Lung (tissue), 11 donors: ENCODE measurements at regions not wholly inside any gene's neighbourhood (a gene's known extent, or its start where the extent isn't known, plus 50 kb on each side); places are given as distances from the start of the nearest gene placed in this dataset.

ENCODE experiments used
- ATAC-seq: fragments of 200-7000 bp; cut with Tn5 transposase; one replicate; pipeline ENCODE4 v1.9.1; 2020; ENCODE audit warnings: moderate number of reproducible peaks; ENCODE audit not compliant: insufficient read depth, low FRiP score
- DNase-seq, 3 donors: peaks; one replicate each; pipeline ENCODE4 v3.0.0-alpha.2; 2013 to 2017
- H3K27ac ChIP-seq, 2 donors: one replicate each; pipeline ENCODE4 v1.5.1; 2013; ENCODE audit warnings: mild to moderate bottlenecking in 2 of 2, moderate library complexity in 2 of 2, control low read depth in 1 of 2, inconsistent platforms in 1 of 2, low read depth in 1 of 2, low read length in 1 of 2
- H3K27me3 ChIP-seq, 3 donors: one replicate each; pipeline ENCODE4 v1.5.1; 2013; ENCODE audit warnings: low read length in 2 of 3; ENCODE audit not compliant: control insufficient read depth in 3 of 3, insufficient read depth in 3 of 3
- H3K36me3 ChIP-seq, 4 donors: one replicate each; pipeline ENCODE4 v1.5.1; 2013; ENCODE audit warnings: low read length in 4 of 4, mild to moderate bottlenecking in 1 of 4, moderate library complexity in 1 of 4; ENCODE audit not compliant: control insufficient read depth in 4 of 4, insufficient read depth in 4 of 4
- H3K4me1 ChIP-seq, 5 donors: one replicate each; pipeline ENCODE4 v1.5.1; 2013; ENCODE audit warnings: low read length in 5 of 5, mild to moderate bottlenecking in 2 of 5, moderate library complexity in 1 of 5; ENCODE audit not compliant: control insufficient read depth in 5 of 5, insufficient read depth in 5 of 5
- H3K4me3 ChIP-seq: one replicate; pipeline ENCODE4 v1.5.1; 2013; ENCODE audit warnings: mild to moderate bottlenecking, control low read depth, moderate library complexity
- H3K9ac ChIP-seq, 2 donors: one replicate each; pipeline ENCODE4 v1.5.1; 2013; ENCODE audit warnings: low read length in 2 of 2, control low read depth in 1 of 2; ENCODE audit not compliant: insufficient read depth in 1 of 2
- H3K9me3 ChIP-seq, 4 donors: one replicate each; pipeline ENCODE4 v1.5.1; 2013; ENCODE audit warnings: low read length in 3 of 4, mild to moderate bottlenecking in 1 of 4, moderate library complexity in 1 of 4; ENCODE audit not compliant: control insufficient read depth in 4 of 4, insufficient read depth in 3 of 4
- WGBS, 2 donors: extraction: QIAGEN DNeasy Blood & Tissue Kit; methylation state at CpG; one replicate each; pipeline ENCODE4 v1.1.7; 2013; 5-methylcytosine and 5-hydroxymethylcytosine counted together
- TF ChIP-seq, protein P1 (sequence below): IDR thresholded peaks from 2 replicates; pipeline ENCODE4 v1.5.1; 2012; ENCODE audit warnings: mild to moderate bottlenecking; ENCODE audit errors: control extremely low read depth, extremely low read depth
- donor health status: control.
- donor health status: control.
- donor health status: Bipolar disorder and iron deficiency.
- donor health status: healthy.
- donor health status: DM: yes; HTN: yes; CAD: no.

DNA sequence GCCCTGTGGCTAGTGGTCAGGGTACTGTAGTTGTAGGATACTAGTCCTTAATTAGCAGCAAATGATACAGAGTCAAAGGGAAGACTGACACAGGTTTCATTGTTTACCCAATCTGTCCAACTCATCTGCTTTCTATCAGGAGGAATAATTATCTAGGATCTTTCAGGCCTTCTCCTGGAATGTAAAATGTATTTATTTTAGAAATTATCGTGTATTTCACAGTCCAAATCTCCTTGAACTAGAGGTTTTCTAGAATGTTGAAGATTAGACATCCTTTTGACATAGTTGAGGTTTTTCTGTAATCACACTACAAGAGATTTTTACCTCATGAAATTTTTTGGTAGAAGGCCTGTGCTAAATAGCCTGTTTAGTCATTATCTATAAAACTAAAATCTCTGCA lies 1694.8 kb upstream of the PCDH20 start:
- H3K27me3 ChIP-seq, result no peaks in the 10 kb centered on the region
- H3K4me1 ChIP-seq, result no peaks in the 10 kb centered on the region
- H3K36me3 ChIP-seq, result no peaks in the 10 kb centered on the region
- DNase-seq, result no peak
- H3K9ac ChIP-seq, result no peak overlapping the region
- no peaks in the 10 kb centered on the region for H3K9me3 ChIP-seq
- H3K4me3 ChIP-seq, result no peak overlapping the region
- TF ChIP-seq, protein P1, sequence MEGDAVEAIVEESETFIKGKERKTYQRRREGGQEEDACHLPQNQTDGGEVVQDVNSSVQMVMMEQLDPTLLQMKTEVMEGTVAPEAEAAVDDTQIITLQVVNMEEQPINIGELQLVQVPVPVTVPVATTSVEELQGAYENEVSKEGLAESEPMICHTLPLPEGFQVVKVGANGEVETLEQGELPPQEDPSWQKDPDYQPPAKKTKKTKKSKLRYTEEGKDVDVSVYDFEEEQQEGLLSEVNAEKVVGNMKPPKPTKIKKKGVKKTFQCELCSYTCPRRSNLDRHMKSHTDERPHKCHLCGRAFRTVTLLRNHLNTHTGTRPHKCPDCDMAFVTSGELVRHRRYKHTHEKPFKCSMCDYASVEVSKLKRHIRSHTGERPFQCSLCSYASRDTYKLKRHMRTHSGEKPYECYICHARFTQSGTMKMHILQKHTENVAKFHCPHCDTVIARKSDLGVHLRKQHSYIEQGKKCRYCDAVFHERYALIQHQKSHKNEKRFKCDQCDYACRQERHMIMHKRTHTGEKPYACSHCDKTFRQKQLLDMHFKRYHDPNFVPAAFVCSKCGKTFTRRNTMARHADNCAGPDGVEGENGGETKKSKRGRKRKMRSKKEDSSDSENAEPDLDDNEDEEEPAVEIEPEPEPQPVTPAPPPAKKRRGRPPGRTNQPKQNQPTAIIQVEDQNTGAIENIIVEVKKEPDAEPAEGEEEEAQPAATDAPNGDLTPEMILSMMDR, result no peak
- no peak overlapping the region for H3K27ac ChIP-seq
- ATAC-seq, result no peak
- WGBS, 2 donors, result 50 to 66% methylated on average over 1 of the region's 1 CpG

DNA sequence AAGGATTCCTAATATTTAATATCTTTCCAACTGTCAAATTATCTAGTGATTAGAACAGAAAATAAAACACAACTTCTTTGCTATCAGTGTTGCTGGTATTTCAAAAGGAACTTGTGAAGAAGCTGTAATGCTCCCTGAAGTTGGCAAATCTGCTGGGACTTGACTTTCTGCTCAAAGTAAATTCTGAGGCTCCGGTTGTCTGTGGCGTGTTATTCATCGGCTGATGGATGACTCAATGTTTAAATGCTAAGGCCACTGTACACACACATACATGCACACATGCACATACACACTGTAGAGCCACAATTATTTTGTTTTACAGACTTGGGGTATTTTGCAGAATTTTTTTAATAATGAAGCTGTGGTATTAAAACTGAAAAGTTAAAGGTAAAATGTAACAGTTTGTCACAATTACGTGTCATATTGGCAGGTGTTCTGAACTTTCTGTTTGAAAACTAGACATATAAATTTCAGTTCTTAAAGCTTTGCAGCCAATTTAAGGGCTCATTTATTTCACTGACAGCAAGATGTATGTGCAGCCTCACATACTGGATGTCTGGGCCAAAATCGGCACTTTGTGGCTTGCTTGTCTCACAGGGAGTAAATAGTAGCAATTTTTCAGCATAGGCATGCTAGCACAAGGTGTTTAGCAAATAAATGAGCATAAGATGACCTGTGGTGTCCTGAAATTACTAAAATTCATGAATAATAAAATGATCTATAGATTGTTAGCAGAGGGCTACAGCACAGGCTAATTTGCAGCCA lies 1691.7 kb upstream of the PCDH20 start:
- WGBS, 2 donors, result 71 to 82% methylated on average over 5 of the region's 5 CpGs
- Histone ChIP-seq H3K36me3 (no peaks in the 10 kb centered on the region), H3K4me3 (no peak overlapping the region), H3K27ac (no peak overlapping the region), H3K9ac (no peak overlapping the region), H3K9me3 (no peaks in the 10 kb centered on the region), H3K27me3 (no peaks in the 10 kb centered on the region), H3K4me1 (no peaks in the 10 kb centered on the region)
- DNase-seq, result peak in 1 of 3 donors; percentile 3
- TF ChIP-seq, protein P1, result no peak
- no peak for ATAC-seq

DNA sequence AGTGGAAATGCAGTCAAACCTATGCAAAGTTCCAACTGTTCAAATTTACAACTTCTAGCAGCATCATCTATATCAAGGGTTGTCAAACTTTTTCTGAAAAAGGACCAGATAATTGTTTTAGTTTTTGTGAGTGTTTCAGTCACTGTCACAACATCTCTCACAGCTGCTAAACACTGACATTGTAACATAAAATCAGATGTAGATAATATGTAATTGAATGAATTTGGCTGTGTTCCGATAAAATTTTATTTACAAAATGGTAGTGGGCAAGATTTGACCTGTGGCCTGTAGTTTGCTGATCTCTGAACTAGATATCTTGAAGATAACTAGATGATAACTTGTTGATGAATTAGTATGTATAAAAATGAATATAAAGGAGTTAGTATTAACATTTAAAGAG lies 1679.1 kb upstream of the PCDH20 start:
- 76 to 80% methylated on average over 1 of the region's 1 CpG for WGBS, 2 donors
- TF ChIP-seq, protein P1, result no peak
- Histone ChIP-seq H3K9me3 (no peaks in the 10 kb centered on the region), H3K27ac (no peak overlapping the region), H3K27me3 (no peaks in the 10 kb centered on the region), H3K4me1 (no peaks in the 10 kb centered on the region), H3K36me3 (no peaks in the 10 kb centered on the region), H3K4me3 (no peak overlapping the region), H3K9ac (no peak overlapping the region)
- DNase-seq, result no peak
- no peak for ATAC-seq
